ENCODE measurements at regions not wholly inside any gene's neighbourhood (a gene's known extent, or its start where the extent isn't known, plus 50 kb on each side); places are given as distances from the start of the nearest gene placed in this dataset.
A peak's percentile ranks its signal among the peaks of the same experiment; 100 is the strongest.
"Not testable (repeated sequence)": the region's sequence is repeated elsewhere in the genome, so short reads cannot be mapped to it uniquely, and the experiment has no call there.

DNA sequence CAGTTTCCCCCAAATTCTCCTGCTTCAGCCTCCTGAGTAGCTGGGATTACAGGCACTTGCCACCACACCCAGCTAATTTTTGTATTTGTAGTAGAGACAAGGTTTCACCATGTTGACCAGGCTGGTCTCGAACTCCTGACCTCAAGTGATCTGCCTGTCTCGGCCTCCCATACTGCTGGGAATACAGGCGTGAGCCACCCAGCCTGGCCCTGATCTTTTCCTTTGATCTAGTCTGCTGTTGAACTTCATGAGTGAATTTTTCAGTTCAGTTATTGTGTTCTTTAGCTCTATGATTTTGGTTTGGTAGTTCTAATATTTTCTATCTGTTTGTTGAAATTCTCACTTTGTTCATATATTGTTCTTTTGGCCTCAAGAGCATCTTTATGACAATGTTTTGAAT, 83.4 kb upstream of the RAP2C start:
- H3K4me3 Mint-ChIP-seq; H3K36me3 ChIP-seq (ENCODE audit: insufficient read depth, low read length); H3K9me3 ChIP-seq (ENCODE audit: low read length); H3K27me3 ChIP-seq (ENCODE audit: insufficient read depth, low read length, poor library complexity, severe bottlenecking); H3K4me3 ChIP-seq (ENCODE audit: low read length); POLR2A ChIA-PET; H3K36me3 Mint-ChIP-seq; H3K4me1 ChIP-seq (ENCODE audit: insufficient read depth, low read length); H3K27me3 Mint-ChIP-seq; H3K27ac Mint-ChIP-seq; DNase-seq; H3K4me1 Mint-ChIP-seq; CTCF ChIA-PET; H3K27ac ChIP-seq (ENCODE audit: low read depth, low read length): not testable (repeated sequence)
- peaks cover 0 to 11% (median 7%) of the 10 kb centered on the region in 5 donors for H3K9me3 Mint-ChIP-seq

DNA sequence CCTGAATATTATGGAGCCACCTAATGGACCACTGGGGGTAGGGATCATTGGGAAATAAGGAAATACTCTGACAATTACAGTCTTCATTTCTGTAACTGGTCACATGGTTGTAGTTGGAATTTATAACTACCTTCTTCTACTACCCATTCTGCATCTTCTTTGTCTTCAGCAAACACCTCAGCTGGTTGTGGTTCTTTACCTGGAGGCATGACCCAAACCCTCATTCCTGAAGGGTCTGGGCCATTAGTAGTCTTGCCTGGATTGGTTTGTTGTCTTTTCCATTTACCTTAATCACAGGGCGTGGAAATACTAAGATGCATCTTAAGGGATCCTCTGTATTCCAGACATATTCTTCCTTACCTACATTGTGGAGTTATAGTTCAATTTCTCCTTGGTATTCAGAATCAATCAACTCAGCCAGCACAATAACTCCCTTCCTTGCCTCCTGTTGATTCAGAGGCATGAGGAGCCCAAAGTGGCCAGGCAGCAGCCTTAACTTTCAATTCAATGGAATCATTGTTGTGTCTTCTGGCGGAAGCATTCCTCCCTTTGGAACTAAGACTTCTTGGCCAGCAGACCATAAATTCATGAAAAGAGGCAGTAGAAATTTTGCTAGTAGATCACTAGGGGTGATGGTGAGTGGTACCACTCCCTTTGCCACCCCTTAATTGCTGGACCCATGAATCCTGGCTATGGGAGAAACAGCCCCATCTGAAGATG, 75.7 kb upstream of the RAP2C start:
- Mint-ChIP-seq H3K27ac (no peak overlapping the region), H3K36me3 (no peaks in the 10 kb centered on the region), H3K27me3 (no peaks in the 10 kb centered on the region), H3K4me3 (no peak overlapping the region), H3K4me1 (peaks cover 0 to 6% (median 0%) of the 10 kb centered on the region in 3 donors), H3K9me3 (no peaks in the 10 kb centered on the region)
- H3K4me1 ChIP-seq (ENCODE audit: insufficient read depth, low read length), result no peaks in the 10 kb centered on the region
- POLR2A ChIA-PET, result no interaction called here
- H3K4me3 ChIP-seq (ENCODE audit: low read length), result no peak overlapping the region
- H3K36me3 ChIP-seq (ENCODE audit: insufficient read depth, low read length), result no peaks in the 10 kb centered on the region
- H3K27me3 ChIP-seq (ENCODE audit: insufficient read depth, low read length, poor library complexity, severe bottlenecking), result no peaks in the 10 kb centered on the region
- H3K9me3 ChIP-seq (ENCODE audit: low read length), result no peaks in the 10 kb centered on the region
- DNase-seq, result no peak
- H3K27ac ChIP-seq (ENCODE audit: low read depth, low read length), result no peak overlapping the region
- CTCF ChIA-PET, result interaction anchor here (2.8 kb wide), 1 partner anchor 319 kb away, joined by 37 read pairs; no protein-coding TSS in a partner anchor

DNA sequence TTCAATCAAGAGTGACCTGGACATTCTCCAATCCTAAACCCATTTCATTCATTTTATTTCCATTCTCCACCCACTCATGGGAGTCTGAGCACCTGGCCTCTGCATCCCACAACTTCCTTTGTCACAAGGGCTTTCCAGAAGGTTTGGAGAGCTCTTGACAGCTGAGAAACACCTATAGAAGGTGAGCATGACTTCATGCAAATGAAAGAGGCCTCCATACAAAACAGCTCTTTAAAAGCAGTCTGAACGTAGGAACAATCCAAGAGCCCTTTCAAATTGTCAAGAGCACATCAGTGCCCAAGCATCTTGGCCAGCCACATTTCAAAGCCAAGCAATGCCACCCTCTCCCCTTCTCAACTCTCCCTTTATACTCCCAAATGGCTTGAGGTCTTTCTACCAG, 74.9 kb upstream of the RAP2C start:
- Histone ChIP-seq H3K4me3 (ENCODE audit: low read length) (no peak overlapping the region), H3K27me3 (ENCODE audit: insufficient read depth, low read length, poor library complexity, severe bottlenecking) (no peaks in the 10 kb centered on the region), H3K4me1 (ENCODE audit: insufficient read depth, low read length) (no peaks in the 10 kb centered on the region), H3K27ac (ENCODE audit: low read depth, low read length) (no peak overlapping the region), H3K9me3 (ENCODE audit: low read length) (no peaks in the 10 kb centered on the region), H3K36me3 (ENCODE audit: insufficient read depth, low read length) (no peaks in the 10 kb centered on the region)
- CTCF ChIA-PET, result interaction anchor here (2.1 to 2.8 kb wide), 2 partner anchors 198 to 320 kb away, joined by 6 to 37 read pairs; no protein-coding TSS in a partner anchor
- Mint-ChIP-seq H3K4me3 (no peak overlapping the region), H3K9me3 (no peaks in the 10 kb centered on the region), H3K36me3 (no peaks in the 10 kb centered on the region), H3K27me3 (no peaks in the 10 kb centered on the region), H3K4me1 (peaks cover 0 to 6% (median 0%) of the 10 kb centered on the region in 3 donors), H3K27ac (no peak overlapping the region)
- DNase-seq, result no peak
- POLR2A ChIA-PET, result no interaction called here

DNA sequence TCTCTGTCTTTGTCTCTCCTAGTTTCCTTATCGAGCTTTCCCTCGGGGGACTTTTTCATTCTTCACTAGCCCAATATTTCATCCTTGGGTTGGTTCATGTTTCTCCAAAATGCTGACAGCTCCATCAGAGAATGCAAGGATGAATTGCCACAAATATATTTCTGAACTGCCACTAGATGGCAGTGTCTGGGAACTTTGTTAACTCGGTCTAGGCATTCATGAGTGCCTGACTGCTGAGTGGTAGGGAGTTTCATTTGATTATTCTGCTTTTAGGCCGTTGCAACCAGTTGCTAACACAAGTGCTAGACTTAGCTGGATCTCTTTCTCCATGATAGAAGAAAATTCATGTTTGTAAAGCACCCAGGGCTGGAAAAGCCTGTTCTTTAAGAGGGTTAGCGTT, 73.5 kb upstream of the RAP2C start:
- Mint-ChIP-seq H3K4me1 (peaks cover 0 to 6% (median 0%) of the 10 kb centered on the region in 3 donors), H3K27ac (no peak overlapping the region), H3K36me3 (no peaks in the 10 kb centered on the region), H3K4me3 (no peak overlapping the region), H3K27me3 (no peaks in the 10 kb centered on the region), H3K9me3 (no peaks in the 10 kb centered on the region)
- DNase-seq, result peak in 3 of 5 donors; percentile 21 to 49 (median 38)
- ChIA-PET CTCF (interaction anchor here (0.7 to 2.8 kb wide), 20 partner anchors 11 to 451 kb away, joined by 3 to 37 read pairs (median 4); partner anchors contain the start of gene RAP2C), POLR2A (no interaction called here)
- Histone ChIP-seq H3K27ac (ENCODE audit: low read depth, low read length) (no peak overlapping the region), H3K4me3 (ENCODE audit: low read length) (no peak overlapping the region), H3K36me3 (ENCODE audit: insufficient read depth, low read length) (no peaks in the 10 kb centered on the region), H3K4me1 (ENCODE audit: insufficient read depth, low read length) (no peaks in the 10 kb centered on the region), H3K27me3 (ENCODE audit: insufficient read depth, low read length, poor library complexity, severe bottlenecking) (no peaks in the 10 kb centered on the region), H3K9me3 (ENCODE audit: low read length) (no peaks in the 10 kb centered on the region)

DNA sequence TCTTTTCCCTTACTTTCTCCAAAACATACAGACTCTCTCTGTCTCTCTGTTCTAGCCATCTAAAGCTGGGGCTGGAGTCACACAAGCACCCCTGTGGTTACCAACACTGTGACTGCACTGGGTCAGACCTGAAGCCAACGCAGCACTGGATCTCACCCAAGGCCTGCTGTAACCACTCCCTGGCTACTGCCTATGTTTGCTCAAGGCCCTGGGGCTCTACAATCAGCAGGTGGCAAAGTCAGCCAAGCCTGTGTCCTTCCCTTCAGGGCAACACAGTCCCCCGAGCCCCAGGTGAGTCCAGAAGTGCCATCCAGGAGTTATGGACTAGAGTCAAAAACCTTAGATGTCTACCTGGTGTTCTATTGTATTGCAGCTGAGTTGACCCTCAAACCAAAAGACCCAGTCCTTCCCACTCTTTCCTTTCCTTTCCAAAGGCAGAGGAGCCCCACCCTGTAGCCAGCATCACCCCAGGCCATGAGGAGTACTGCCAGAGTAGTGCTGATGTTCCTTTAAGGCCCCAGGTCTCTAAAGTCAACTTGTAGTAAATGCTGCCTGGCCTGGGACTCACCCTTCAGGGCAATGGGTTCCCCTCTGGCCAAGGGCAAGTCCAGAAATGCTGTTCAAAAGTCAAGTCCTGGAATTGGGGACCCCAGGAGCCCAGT, 58.8 kb upstream of the RAP2C start:
- POLR2A ChIA-PET, result no interaction called here
- H3K4me3 ChIP-seq (ENCODE audit: low read length), result no peak overlapping the region
- no peak overlapping the region for H3K27ac ChIP-seq (ENCODE audit: low read depth, low read length)
- H3K36me3 ChIP-seq (ENCODE audit: insufficient read depth, low read length), result no peaks in the 10 kb centered on the region
- no peak for DNase-seq
- no peaks in the 10 kb centered on the region for H3K9me3 ChIP-seq (ENCODE audit: low read length)
- CTCF ChIA-PET, result no interaction called here
- Mint-ChIP-seq H3K4me1 (no peaks in the 10 kb centered on the region), H3K27me3 (peaks cover 0 to 1% of the 10 kb centered on the region in 2 donors), H3K36me3 (no peaks in the 10 kb centered on the region), H3K9me3 (no peaks in the 10 kb centered on the region), H3K27ac (no peak overlapping the region), H3K4me3 (no peak overlapping the region)
- H3K27me3 ChIP-seq (ENCODE audit: insufficient read depth, low read length, poor library complexity, severe bottlenecking), result no peaks in the 10 kb centered on the region
- no peaks in the 10 kb centered on the region for H3K4me1 ChIP-seq (ENCODE audit: insufficient read depth, low read length)

DNA sequence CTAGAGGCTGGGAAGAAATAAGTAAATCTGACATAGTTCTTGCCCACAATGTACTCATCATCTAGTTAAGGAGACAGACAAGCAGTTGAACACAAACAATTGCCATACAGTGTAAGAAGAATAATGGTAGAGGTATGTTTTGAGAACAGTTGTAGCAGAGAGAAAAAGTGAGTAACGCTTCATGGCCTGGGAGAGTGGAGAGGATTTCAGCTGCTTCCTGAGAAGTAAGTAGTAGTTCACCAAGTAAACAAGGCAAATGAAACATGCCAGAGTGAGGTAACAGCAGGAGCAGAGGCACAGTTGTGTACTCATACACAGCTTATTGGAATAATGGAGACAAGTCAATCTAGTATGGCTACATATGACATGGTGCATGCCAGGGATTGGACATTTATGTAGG, 53.6 kb upstream of the RAP2C start:
- POLR2A ChIA-PET, result no interaction called here
- Histone ChIP-seq H3K9me3 (ENCODE audit: low read length) (no peaks in the 10 kb centered on the region), H3K4me1 (ENCODE audit: insufficient read depth, low read length) (no peaks in the 10 kb centered on the region), H3K27me3 (ENCODE audit: insufficient read depth, low read length, poor library complexity, severe bottlenecking) (no peaks in the 10 kb centered on the region), H3K36me3 (ENCODE audit: insufficient read depth, low read length) (no peaks in the 10 kb centered on the region), H3K27ac (ENCODE audit: low read depth, low read length) (no peak overlapping the region), H3K4me3 (ENCODE audit: low read length) (no peak overlapping the region)
- peaks cover 0 to 12% of the 10 kb centered on the region in 2 donors for H3K27me3 Mint-ChIP-seq
- DNase-seq, result no peak
- no peak overlapping the region for H3K27ac Mint-ChIP-seq
- no peaks in the 10 kb centered on the region for H3K36me3 Mint-ChIP-seq
- H3K4me1 Mint-ChIP-seq, result no peaks in the 10 kb centered on the region
- H3K9me3 Mint-ChIP-seq, result no peaks in the 10 kb centered on the region
- CTCF ChIA-PET, result no interaction called here
- no peak overlapping the region for H3K4me3 Mint-ChIP-seq

DNA sequence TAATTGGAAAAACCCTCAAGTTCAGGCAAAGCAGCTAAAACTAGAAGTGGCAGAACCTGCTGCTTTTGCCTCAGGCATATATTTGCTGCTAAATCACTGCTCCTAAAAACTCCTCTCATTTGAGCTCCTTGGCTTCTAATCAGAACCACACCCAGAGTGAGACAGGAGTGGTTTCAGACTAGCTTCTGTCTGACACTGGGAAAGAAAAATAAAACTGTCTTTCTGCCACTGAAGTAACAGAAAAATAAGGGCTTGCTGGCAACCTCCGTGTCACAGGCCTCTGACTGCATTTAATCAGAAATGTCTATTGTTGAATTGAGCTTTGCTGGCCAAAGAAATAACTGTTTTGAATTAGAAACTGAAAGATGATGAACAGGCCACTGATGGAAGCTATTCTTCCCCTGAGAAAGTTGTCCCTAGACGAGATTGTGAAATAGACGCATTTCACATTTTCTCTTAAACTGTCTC, 52.1 kb upstream of the RAP2C start:
- DNase-seq, result no peak
- ChIA-PET POLR2A (no interaction called here), CTCF (no interaction called here)
- H3K4me1 ChIP-seq (ENCODE audit: insufficient read depth, low read length), result no peaks in the 10 kb centered on the region
- no peaks in the 10 kb centered on the region for H3K36me3 Mint-ChIP-seq
- H3K27me3 Mint-ChIP-seq, result peaks cover 0 to 12% of the 10 kb centered on the region in 2 donors
- no peak overlapping the region for H3K27ac Mint-ChIP-seq
- H3K36me3 ChIP-seq (ENCODE audit: insufficient read depth, low read length), result no peaks in the 10 kb centered on the region
- H3K4me3 Mint-ChIP-seq, result no peak overlapping the region
- no peak overlapping the region for H3K27ac ChIP-seq (ENCODE audit: low read depth, low read length)
- no peaks in the 10 kb centered on the region for H3K27me3 ChIP-seq (ENCODE audit: insufficient read depth, low read length, poor library complexity, severe bottlenecking)
- H3K4me1 Mint-ChIP-seq, result no peaks in the 10 kb centered on the region
- no peaks in the 10 kb centered on the region for H3K9me3 Mint-ChIP-seq
- H3K4me3 ChIP-seq (ENCODE audit: low read length), result no peak overlapping the region
- H3K9me3 ChIP-seq (ENCODE audit: low read length), result no peaks in the 10 kb centered on the region

DNA sequence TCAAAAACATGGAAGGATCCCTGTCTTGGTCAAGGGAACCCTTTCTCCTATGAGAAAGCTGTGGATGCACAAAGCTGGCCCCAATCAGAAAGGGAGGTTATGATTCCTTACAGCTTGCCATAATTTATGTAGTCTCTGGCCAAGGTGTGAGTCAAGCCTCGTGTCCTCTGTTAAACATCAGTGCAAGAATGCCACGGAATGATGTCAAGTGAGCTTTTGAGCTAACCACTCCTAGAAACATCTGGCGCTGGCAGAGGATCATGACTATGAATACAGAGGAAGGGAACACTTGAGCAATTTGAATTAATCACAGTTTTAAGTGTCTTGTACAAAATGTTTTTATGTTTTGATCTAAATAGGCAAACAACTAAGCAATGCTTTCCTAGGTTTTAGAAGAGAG, 51.5 kb upstream of the RAP2C start:
- no peak overlapping the region for H3K4me3 ChIP-seq (ENCODE audit: low read length)
- no peaks in the 10 kb centered on the region for H3K4me1 Mint-ChIP-seq
- H3K27ac ChIP-seq (ENCODE audit: low read depth, low read length), result no peak overlapping the region
- no peaks in the 10 kb centered on the region for H3K9me3 ChIP-seq (ENCODE audit: low read length)
- H3K4me1 ChIP-seq (ENCODE audit: insufficient read depth, low read length), result no peaks in the 10 kb centered on the region
- no peaks in the 10 kb centered on the region for H3K36me3 ChIP-seq (ENCODE audit: insufficient read depth, low read length)
- CTCF ChIA-PET, result no interaction called here
- no peaks in the 10 kb centered on the region for H3K9me3 Mint-ChIP-seq
- H3K27me3 ChIP-seq (ENCODE audit: insufficient read depth, low read length, poor library complexity, severe bottlenecking), result no peaks in the 10 kb centered on the region
- no peak for DNase-seq
- POLR2A ChIA-PET, result interaction anchor here (0.6 kb wide), 1 partner anchor 583 kb away, joined by 3 read pairs; no protein-coding TSS in a partner anchor
- H3K4me3 Mint-ChIP-seq, result no peak overlapping the region
- H3K36me3 Mint-ChIP-seq, result no peaks in the 10 kb centered on the region
- peaks cover 0 to 12% of the 10 kb centered on the region in 2 donors for H3K27me3 Mint-ChIP-seq
- no peak overlapping the region for H3K27ac Mint-ChIP-seq
